Ovary (tissue), 3 donors: ENCODE measurements at regions not wholly inside any gene's neighbourhood (a gene's known extent, or its start where the extent isn't known, plus 50 kb on each side); places are given as distances from the start of the nearest gene placed in this dataset.

Experiments used
- CTCF ChIP-seq, 3 donors: fragments of 450-650 bp in 2 of 3; fragments of 200-600 bp in 1 of 3; IDR thresholded peaks; one replicate each; pipeline versions ENCODE4 v1.5.1 to v1.8.0; 2016 to 2022; ENCODE audit warnings: antibody characterized with exemption in 3 of 3, mild to moderate bottlenecking in 1 of 3
- EP300 ChIP-seq: sonication (generic); formaldehyde crosslinking; IDR thresholded peaks from one replicate; pipeline ENCODE4 v1.6.1; 2017; ENCODE audit warnings: antibody characterized with exemption
- POLR2A ChIP-seq: fragments of 450-650 bp; IDR thresholded peaks from one replicate; pipeline ENCODE4 v1.6.1; 2017; ENCODE audit warnings: antibody characterized with exemption, mild to moderate bottlenecking, moderate library complexity
- donor health status: DM: no; HTN: no; CAD: no.

GRCh38 chr10:61329854-61330253 is 123.3 kb downstream of the TMEM26 start:
- TF ChIP-seq POLR2A (no peak), CTCF (IDR thresholded peaks at IDR 0.05) (no peak), EP300 (no peak)
